Embryonic facial prominence (tissue), 1 donor: ENCODE measurements at regions not wholly inside any gene's neighbourhood (a gene's known extent, or its start where the extent isn't known, plus 50 kb on each side); places are given as distances from the start of the nearest gene placed in this dataset.
A peak's percentile ranks its signal among the peaks of the same experiment; 100 is the strongest.

Experiments
- DNase-seq: peaks from one replicate; pipeline ENCODE4 v3.0.0-alpha.2; 2016; ENCODE audit errors: extremely low spot score

- DNase-seq: no peak
These were observed 543.1 kb downstream of the TUSC7 start for GRCh38 chr3:117252651-117253050.

DNA sequence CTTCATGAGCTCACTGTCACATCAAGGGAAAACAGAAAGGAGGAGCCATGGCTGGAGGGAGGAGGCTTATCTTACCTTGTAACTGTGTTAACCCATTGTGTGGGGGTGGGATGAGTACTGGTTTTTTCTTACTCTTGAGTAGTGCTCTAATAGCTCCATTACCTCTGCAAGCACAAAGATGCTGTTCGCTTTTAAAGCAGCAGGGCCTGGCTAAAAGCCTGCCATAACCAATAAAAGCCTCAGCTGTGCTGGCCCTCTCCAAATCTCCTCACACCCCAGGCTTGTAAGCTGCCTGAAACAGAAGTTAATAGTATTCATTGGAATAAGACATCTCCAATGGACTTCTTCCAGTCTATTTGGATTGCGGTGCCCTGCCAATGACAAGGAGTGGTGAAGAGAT lies 544.1 kb downstream of the TUSC7 start:
- no peak for DNase-seq

DNA sequence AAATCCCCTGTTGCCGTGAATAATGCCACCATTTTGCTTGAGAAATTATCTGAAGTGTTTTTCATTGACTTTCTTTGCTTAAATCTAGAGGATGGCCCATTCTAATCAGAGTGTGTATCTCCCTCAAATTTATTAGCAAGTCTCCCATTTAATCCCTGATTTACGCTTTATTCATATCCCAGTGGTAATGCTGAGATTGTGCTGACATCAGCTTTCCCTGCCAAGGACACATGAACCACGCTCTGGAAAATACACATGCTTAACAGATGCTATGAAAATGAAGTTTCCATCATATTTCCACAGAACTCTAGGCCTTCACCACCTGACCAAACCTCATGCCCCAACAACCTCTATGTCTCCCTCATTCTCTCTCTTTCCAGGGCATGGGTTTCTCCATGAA lies 545.4 kb downstream of the TUSC7 start:
- no peak for DNase-seq

GRCh38 chr3:117255736-117256135 lies 546.2 kb downstream of the TUSC7 start:
- DNase-seq: no peak

DNA sequence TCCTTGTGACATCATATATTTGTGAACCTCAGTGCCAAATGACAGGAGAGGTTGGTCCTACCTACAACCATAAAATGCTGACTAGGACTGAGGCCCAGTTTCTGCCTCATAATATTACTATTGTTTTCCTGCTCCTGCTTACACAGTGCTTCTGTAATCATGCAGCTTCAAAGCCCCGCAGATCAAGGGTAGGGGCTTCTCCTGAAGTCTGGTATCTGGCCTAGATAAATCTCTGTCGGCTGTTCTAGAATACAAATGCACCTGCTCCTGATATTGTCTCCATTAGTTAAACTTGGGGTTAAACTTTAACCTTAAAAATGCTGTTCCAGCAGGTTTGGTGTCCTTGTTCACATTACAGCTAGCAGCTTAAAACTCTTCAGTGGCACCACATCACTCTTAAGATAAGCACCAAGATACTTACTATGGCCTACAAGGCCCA lies 552.4 kb downstream of the TUSC7 start:
- no peak for DNase-seq

DNA sequence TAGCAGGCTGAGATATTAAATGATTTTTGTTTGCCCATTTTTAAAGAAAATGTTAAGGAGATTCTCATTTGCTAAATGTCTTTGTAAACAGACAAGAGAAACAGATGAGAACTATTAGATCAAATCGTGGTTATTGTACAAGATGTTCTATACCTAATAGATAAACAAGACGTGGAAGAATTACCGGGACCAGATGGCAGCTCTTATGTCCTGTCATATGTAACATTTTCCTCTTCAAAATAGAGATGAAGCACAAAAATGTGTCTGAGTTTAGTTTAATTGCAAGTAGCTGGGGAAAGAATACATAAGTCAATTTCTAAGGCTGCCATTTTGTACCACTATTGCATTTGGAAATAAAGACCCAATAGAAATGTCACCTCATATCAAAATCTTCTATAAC lies 553.7 kb downstream of the TUSC7 start:
- no peak for DNase-seq

DNA sequence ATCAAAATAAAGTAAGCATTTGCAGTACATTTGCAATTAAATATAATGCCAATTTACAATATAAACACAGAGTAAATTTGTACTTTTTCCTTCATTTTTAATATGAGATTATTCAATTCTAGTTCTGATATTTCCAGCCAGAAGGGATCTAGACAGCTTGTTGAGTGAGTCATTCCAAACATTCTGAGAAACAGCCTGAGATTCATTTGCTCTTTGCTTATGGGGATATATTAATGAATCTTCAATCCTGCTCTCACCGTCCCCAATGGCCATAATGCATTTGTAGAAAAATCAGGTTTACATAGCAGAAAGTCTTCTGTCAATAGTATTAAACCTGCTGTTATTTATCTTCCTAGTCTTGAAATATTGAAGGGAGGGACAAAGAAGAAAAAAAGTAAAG lies 554.2 kb downstream of the TUSC7 start:
- no peak for DNase-seq

DNA sequence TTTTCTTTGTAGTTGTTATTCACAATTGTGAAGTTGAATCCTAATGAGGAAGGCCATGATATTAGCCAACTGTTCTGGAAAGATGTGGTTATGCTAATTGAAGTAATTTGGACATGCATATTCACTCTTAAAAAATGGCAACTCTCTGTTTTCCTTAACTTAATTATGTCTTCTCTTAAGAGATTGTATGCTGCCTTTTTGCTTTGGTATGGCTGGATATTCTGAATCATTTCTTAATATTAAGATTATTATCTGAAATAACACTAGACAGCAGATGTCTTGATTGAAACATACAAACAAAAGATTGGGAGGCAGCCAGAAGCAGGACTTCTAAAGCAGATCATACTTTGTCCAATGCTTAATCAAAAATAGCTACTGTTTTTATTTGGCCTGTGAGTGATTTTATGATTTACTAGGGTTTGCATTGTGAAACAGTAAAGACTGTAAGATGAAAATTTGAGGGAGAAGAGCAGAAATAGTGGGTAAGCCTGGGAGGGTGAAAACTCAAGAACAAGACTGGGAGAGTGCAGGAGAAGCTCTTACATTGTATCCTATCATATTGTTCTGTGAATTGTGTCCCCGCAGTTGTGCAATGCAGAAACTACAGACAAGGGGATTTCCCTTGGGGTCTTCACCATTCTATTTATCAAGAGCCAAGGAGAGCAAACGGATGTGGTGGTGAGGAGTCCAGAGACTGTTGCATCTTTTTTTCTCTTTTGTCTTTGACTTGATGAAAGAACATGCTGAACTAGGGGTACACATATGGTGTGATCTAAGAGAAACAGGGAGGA lies 554.8 kb downstream of the TUSC7 start:
- no peak for DNase-seq

GRCh38 chr3:117266806-117267205 lies 557.2 kb downstream of the TUSC7 start:
- no peak for DNase-seq

DNA sequence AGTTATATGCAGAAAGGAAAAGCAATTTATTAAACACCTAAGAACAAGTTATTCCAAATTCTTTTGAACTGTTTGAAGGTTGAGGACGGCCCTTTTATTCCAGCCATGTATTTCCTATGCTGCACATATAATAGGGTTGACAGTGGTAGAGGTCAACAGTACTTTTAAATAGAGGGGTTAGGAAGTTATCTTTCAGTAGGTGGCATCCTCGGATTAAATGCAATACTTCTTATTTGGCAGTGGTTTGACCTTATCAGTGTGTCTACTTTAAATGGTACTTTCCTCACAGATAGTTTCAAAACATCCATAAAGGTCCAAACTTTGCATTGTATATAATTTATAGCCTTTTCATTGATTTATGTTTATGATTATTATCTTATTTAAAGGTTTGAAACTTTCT lies 558.7 kb downstream of the TUSC7 start:
- no peak for DNase-seq

GRCh38 chr3:117272274-117272673 lies 562.7 kb downstream of the TUSC7 start:
- DNase-seq: no peak

GRCh38 chr3:117272876-117273523 lies 563.4 kb downstream of the TUSC7 start:
- DNase-seq: no peak

DNA sequence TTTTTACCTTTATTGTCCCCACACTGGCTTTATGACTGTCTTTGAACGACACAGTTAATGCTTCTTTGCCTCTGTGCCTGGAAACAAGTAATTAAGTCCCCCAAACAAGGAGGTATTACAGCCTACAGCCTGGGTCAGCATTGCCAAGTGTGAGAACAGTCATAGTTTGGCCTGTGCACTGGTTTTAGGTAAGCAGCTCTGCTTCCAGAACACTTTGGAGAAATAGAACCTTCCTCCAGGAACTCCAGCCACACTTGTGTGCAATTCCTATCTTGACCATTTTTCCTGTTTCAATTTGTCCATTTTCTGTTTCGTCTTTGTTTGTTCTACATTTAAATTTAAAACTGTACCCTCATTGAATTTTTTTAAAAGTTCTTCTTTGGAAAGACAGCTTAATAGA lies 568.2 kb downstream of the TUSC7 start:
- no peak for DNase-seq

DNA sequence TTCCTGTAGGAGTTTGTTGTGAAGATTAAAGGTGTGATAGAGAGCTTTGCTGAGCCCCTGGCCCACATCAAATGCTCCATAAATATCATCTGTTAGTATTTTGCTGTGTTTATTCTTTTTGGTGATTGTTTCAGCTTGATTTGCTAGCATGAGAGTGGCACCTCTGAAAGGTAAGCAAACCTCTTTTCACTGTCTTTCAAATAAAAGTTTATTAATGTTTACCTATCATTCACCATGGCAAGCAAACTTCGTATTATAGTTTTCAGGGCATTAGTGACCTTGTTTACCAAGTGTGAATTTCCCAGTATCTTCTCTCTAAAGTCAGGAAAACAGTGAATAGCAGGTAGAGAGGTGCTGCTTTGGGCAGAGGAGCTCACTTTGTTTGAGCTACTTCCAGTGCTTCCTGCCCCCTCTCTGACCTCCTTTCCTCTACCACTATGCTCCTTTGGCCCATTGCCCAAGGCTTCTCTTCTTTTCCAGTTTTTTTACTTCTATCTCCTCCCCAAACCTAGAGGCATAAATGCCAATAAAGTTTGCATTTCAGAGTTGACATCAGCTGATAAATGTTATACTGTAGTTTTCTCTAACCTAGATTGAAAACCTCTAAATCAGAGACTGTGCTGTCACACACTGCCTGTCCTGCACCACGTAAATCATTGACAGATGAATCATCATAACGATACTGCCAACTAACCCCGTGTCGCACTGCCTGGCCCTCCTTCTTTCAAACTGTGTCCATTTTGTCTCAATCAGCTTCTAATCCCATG lies 569.0 kb downstream of the TUSC7 start:
- DNase-seq: no peak

DNA sequence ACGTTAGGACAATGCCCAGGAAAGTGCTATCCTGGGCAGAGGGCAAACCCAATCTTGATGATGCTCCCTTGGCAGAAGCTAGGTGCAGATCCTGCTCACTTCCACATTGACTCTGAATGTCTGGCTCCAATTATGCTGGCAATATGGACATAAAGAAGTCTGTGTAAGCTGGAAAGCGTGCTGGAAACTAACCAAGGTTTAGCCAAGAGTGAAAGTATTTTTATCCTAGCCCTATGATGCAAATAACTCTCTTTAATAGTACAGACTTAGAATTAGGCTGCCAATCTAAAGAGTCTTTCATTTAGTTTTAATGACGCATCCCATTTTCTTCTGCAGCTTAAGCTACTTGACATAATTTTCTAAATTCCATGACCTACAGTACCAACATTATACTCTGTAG lies 571.8 kb downstream of the TUSC7 start:
- peak; percentile 29 for DNase-seq

DNA sequence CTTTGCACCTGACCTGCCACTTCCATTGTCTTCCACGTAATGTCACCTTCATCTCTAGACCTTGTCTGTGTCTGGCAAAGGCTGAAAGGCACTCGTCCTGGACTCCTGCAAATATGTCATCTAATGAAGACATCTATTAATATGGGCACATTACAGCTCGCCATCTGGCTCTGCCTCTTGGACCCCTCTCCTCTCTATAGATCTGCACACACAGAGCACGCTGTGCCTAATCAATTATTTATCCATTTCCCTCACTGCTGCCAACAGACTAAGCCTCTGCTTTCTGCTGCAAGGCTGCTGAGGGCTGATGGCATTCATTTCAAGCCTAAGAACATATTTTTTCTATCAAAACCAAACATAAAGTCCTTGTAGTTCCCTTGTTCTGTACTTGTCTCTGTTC lies 573.0 kb downstream of the TUSC7 start:
- DNase-seq: no peak

DNA sequence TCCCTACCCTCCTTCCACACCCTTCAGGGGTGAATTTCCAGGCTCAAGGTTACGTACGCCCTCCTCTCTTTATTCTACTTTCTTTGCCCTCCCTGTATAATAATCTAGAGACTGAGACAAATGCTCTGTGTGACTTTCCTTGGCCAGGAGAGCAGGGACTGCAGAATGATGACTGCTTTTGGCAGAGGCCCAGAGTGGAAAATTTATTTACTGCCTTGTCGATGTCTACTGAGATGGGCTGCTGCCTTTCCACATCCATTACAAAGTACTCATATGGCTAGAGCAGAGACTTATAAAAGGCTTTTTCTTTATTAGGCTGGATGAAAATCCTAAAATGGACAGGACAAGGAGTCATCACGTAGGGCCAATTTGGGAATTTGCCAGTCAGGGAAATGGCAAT lies 576.2 kb downstream of the TUSC7 start:
- DNase-seq: no peak

- DNase-seq: no peak
These were observed 576.9 kb downstream of the TUSC7 start for GRCh38 chr3:117286488-117286887.

- no peak for DNase-seq
These were observed 578.0 kb downstream of the TUSC7 start for GRCh38 chr3:117287602-117288001.

DNA sequence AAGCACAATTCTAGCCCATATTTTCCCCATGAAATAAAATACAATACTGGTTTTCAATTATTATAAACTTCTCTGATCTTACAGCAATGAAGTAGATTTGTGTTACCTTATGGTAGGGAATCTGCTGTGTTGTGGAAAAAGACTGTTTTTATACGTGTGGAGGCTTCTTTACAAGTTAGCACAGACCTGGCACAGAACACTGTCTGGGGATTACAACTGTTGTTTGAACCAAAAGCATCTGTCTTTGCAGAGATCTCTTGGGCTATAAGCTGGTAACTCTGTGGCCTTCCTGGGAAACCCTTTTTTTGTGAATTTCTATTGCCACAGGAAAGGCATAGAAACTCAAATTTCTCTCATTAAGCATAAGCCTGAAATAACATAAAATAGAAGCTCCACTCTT lies 581.9 kb downstream of the TUSC7 start:
- no peak for DNase-seq

- no peak for DNase-seq
These were observed 587.5 kb downstream of the TUSC7 start for GRCh38 chr3:117297065-117297464.

DNA sequence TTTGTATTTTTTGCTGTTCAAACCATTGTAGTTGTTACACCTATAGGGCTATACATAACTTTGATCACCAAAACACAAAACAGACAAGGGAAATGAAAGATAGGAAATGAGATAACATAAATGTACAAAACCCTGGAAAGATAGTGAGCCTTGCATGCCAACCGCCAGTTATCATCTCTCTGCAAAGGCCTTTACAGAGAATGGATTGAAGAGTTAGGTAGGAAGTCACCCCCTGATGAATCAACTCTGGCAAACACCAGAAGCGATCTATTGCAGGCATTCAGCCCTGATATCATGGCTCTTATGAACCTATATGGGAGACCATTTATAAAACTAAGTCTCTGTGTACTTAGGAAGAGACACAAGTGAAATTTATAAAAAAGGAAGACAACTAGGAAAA lies 588.0 kb downstream of the TUSC7 start:
- no peak for DNase-seq

GRCh38 chr3:117298273-117298672 lies 588.7 kb downstream of the TUSC7 start:
- no peak for DNase-seq
